ENCODE measurements at regions not wholly inside any gene's neighbourhood (a gene's known extent, or its start where the extent isn't known, plus 50 kb on each side); places are given as distances from the start of the nearest gene placed in this dataset.

- no peak for DNase-seq (ENCODE audit: low spot score)
- in situ Hi-C loops (cut with MboI; ENCODE audit: low sequenced_read_pairs, unreplicated experiment): no loop called here
- TF ChIP-seq, protein P1, sequence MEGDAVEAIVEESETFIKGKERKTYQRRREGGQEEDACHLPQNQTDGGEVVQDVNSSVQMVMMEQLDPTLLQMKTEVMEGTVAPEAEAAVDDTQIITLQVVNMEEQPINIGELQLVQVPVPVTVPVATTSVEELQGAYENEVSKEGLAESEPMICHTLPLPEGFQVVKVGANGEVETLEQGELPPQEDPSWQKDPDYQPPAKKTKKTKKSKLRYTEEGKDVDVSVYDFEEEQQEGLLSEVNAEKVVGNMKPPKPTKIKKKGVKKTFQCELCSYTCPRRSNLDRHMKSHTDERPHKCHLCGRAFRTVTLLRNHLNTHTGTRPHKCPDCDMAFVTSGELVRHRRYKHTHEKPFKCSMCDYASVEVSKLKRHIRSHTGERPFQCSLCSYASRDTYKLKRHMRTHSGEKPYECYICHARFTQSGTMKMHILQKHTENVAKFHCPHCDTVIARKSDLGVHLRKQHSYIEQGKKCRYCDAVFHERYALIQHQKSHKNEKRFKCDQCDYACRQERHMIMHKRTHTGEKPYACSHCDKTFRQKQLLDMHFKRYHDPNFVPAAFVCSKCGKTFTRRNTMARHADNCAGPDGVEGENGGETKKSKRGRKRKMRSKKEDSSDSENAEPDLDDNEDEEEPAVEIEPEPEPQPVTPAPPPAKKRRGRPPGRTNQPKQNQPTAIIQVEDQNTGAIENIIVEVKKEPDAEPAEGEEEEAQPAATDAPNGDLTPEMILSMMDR (IDR thresholded peaks at IDR 0.05; ENCODE audit: borderline replicate concordance, control extremely low read depth, extremely low read depth, insufficient read depth, missing control alignments): no peak
Observed at GRCh38 chr6:81844686-81845085, 92.2 kb upstream of the TENT5A start.

GRCh38 chr6:81843302-81843701 lies 90.8 kb upstream of the TENT5A start:
- in situ Hi-C loops (cut with MboI; ENCODE audit: low sequenced_read_pairs, unreplicated experiment): no loop called here
- TF ChIP-seq, protein P1 (IDR thresholded peaks at IDR 0.05; ENCODE audit: borderline replicate concordance, control extremely low read depth, extremely low read depth, insufficient read depth, missing control alignments): no peak

GRCh38 chr6:81842254-81842653 lies 89.8 kb upstream of the TENT5A start:
- in situ Hi-C loops (cut with MboI; ENCODE audit: low sequenced_read_pairs, unreplicated experiment): no loop called here
- no peak for DNase-seq (ENCODE audit: low spot score)
- TF ChIP-seq, protein P1 (IDR thresholded peaks at IDR 0.05; ENCODE audit: borderline replicate concordance, control extremely low read depth, extremely low read depth, insufficient read depth, missing control alignments): no peak

More at GRCh38 chr6:81843302-81843701, 90.8 kb upstream of the TENT5A start:
- DNase-seq (ENCODE audit: low spot score): no peak

DNA sequence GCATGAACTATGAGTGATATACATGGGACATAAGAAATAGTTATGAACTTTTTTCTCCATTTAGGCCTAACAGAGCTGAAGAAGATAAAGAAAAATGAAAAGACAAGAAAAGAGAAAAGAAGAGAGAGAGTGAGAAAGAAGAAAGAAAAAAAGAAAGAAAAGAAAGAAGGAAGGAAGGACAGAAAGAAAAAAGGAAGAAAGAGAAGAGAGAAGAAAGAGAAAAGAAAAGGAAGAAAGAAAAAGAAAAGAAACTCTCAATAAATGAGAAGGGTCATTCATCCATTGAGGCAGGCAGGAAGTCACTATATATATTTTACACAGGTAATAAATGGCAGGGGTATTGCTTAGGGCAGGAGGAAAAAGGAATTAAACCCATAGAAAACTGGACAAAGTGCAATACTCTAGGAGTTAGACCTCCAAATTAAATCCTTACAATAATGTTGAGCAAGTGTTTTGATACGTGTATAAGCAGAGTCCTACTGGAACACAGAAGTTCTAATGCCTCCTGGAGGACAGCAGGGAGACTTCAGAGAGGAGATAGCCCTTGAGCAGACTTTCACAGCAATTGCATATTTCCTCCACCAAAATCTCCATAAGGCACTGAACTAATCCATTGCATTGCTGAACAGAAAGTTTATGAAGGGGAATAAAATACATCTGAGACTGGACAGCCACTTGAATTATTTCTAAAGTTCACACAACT lies 86.4 kb upstream of the TENT5A start:
- TF ChIP-seq, protein P1 (IDR thresholded peaks at IDR 0.05; ENCODE audit: borderline replicate concordance, control extremely low read depth, extremely low read depth, insufficient read depth, missing control alignments): no peak
- in situ Hi-C loops (cut with MboI; ENCODE audit: low sequenced_read_pairs, unreplicated experiment): no loop called here
- DNase-seq (ENCODE audit: low spot score): no peak

DNA sequence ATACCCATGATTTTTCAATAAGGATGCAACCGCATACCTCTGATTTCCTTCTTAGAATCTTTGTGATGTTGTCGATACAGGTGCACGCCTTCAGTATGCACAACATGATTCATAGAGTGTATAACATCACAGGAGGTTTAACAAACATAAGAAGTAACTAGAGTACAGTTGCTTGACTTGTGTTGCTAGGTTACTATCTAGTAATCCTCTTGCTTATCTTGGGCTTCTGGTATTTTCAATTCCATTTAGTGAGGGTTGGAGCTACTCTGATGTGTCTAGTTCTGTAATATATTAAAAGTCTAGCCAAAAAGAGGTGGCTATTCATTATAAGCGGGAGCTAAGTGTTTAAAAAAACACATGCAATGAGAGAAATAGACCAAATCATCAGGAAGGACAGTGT lies 85.5 kb upstream of the TENT5A start:
- in situ Hi-C loops (cut with MboI; ENCODE audit: low sequenced_read_pairs, unreplicated experiment): no loop called here
- TF ChIP-seq, protein P1 (IDR thresholded peaks at IDR 0.05; ENCODE audit: borderline replicate concordance, control extremely low read depth, extremely low read depth, insufficient read depth, missing control alignments): no peak
- DNase-seq (ENCODE audit: low spot score): no peak

GRCh38 chr6:81834141-81834681 lies 81.7 kb upstream of the TENT5A start:
- in situ Hi-C loops (cut with MboI; ENCODE audit: low sequenced_read_pairs, unreplicated experiment): no loop called here
- TF ChIP-seq, protein P1 (IDR thresholded peaks at IDR 0.05; ENCODE audit: borderline replicate concordance, control extremely low read depth, extremely low read depth, insufficient read depth, missing control alignments): no peak
- no peak for DNase-seq (ENCODE audit: low spot score)

Measured in GM13976 (cell line).